NCI-H2171 (cell line): ENCODE measurements at regions not wholly inside any gene's neighbourhood (a gene's known extent, or its start where the extent isn't known, plus 50 kb on each side); places are given as distances from the start of the nearest gene placed in this dataset.
"Not testable (repeated sequence)": the region's sequence is repeated elsewhere in the genome, so short reads cannot be mapped to it uniquely, and the experiment has no call there.

Experiments used
- DNase-seq: peaks from one replicate; lab custom pipeline; 2025; lab: John Stamatoyannopoulos, UW

DNA sequence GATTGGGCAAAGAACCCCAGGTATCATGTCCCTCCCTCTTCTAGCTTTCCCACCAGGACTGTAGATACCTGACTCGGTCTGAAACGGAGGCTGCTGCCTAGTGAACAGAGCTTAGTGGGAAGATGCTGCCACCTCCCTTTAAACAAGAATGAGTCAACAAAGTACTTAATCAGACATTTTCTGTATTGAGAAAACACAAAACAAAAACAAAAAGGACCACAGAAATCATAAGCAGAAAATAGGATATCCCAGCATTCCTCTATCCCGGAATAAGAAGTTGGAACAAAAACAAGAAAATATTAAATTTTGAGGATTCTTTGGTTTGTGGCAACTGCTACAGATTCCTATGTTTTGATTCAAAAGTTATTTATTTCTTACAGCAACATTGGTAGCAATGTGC, 51.7 kb upstream of the COL8A1 start:
- DNase-seq: no peak

DNA sequence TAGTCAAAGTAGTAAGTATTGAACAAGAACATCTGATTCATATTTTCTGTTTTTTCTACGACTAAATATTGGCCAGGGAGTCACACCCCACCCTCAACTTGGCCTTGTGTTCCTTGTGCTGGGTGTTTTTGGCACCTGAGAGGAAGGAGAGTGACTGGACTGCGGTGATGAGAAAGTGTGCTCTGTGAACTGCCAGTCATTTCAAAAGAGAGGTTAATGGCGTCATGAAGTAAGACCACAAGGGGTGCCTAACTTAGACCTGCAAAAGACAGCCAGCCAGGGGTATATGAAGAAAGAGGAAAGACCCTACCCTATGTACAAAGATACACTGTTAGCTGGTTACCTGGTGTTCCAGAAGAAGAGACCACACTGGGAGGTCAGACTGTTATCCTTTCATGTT, 58.4 kb upstream of the COL8A1 start:
- DNase-seq: no peak

DNA sequence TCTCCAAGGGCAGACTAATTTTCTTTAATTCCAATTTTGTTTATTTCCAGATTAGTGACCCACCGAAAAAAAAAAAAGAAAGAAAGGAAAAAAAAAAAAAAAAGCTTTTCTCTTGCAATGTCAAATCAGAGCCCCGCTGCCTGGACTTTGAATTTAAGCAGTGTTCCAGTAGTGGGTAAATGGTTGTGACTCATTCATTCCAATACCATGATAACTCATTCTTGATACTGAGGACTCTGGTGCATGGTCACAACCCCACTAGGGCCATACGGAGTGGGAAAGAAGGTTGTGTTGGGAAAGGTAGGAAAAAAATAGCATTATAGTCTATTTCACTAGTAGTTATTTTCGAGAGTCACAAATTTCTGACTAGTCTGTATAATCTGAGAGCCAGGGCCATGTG, 59.1 kb upstream of the COL8A1 start:
- no peak for DNase-seq

DNA sequence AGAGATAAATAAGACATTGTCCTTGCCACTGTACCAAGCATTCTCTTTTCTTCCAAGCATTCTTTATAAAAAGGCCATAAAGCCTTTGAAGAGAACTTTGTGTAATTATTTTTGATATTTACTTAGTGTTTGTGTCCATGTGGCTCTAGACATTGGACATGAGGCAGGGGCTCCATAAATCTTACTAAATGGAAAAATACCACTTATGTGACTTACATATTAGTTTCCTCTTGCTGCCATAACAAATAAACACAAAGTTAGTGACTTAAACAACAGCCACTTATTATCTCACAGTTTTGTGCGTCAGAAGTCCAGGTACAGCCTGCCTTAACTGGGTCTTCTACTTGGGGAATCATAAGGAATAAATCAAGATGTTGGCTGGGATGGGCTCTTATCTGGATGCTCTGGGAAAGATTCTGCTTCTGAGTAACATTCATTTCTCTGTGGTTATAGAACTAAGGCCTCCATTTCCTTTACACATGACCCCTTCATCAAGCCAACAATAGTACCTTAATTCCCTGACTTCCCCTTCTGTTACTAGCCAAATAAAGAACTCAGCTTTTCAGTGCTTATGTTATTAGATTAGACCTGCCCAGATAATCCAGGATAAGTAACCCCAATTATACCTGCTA, 59.9 kb upstream of the COL8A1 start:
- DNase-seq: no peak

DNA sequence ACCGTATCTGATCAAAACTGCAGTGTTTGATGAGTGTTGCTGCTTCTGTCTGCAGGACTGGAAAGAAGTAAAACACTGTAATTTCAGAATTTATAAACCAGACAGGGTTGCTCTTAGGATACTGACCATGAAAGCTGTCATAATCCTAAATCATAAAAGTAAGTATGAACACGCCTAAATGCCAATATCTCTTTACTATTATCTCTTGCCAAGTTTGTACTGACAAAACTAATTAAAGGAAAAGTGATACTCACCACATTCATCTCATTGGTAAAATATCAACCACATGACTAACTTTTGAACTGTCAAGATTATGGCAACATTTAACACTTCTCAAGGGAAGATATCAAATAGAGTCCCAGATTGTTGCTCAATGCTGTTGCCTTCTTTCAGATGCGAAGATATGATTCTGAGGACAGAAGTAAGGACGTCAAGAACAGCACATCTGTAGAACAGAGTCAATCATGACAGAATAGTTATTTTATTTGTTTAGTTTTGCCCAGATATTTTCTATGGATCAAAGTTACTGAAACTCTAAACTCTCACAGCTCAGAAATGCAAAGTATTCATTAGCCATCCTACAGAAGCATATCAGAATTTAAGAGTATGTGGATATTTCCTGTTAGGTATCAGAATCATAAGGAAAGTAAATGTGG, 61.4 kb upstream of the COL8A1 start:
- no peak for DNase-seq

DNA sequence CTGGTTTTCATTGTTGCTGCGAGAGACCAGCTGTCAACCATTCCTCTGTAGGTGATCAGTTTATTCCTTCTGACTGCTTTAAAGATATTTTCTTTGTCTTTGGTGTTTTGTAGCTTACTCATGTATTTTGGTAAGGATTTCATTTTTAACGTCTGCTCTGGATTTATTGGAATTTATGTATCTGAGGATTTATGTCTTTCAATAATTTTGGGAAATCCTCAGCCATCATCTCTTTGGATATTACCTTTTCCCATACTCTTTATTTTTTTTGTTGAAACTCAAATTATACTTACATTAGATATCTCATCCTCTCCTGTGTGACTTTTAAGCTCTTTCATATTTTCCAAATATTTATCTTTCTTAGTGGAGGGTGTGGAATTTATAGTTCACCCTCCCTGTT, 62.7 kb upstream of the COL8A1 start:
- no peak for DNase-seq

DNA sequence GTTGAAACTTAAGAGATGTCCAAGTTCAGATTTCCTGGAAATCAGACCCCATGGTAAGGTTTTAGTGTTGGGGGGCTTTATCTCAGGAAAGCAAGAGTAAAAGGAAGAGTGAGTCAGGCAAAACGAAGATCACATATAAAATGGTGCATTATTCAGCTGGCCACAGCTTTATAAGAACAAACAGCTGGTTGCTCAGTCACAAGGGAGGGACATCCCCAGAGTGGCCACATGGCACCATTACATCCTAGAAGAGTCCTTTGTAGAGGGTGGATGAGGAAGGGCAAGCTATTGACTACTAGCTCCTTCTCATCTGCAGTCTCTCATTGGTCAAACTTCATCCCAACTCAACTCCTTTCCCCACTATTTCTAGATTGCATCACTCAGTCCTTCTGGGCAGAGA, 68.3 kb upstream of the COL8A1 start:
- DNase-seq: no peak

DNA sequence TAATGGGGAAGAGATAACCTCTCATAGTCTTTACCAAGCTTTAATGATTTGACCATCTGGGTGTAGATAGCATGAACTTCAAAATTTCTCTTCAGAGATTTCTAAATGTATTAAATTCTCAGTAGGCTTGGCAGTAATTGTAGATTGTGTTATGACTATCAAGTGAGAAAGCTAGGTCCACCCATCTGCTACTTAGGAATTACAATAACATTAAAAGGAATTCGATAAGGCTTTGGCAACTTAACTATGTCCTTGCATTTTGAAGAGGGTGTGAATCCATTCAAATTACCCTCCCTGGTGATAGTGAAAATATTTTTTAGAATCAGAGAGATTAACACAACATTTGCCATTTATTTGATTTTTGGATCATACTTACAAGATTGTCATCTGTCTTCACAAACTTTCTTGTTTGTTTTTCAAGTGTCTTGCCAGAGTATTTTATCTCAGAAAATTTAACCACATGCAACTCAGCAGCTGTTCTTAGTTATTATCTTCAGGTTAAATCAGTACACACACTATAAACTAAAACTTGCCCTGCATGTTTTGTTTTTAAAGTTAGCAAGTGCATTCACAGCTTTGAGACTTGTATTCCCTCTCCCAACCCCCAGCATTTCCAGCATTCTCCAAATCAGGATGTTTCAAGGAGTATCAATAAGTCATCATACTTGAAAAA, 69.6 kb upstream of the COL8A1 start:
- no peak for DNase-seq

DNA sequence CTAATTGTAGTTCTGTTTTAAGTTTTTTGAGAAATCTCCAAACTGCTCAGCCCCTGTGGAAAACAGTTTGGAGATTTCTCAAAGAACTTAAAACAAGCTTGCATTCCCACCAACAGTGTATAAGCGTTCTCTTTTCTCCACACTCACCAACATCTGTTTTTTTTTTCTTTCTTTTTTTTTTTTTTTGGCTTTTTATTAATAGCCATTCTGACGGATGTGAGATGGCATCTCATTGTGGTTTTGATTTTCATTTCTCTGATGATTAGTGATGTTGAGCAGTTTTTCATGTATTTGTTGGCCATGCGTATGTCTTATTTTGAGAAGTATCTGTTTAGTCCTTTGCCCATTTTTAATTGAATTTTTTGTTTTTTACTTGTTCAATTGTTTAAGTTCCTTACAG, 73.1 kb upstream of the COL8A1 start:
- no peak for DNase-seq

DNA sequence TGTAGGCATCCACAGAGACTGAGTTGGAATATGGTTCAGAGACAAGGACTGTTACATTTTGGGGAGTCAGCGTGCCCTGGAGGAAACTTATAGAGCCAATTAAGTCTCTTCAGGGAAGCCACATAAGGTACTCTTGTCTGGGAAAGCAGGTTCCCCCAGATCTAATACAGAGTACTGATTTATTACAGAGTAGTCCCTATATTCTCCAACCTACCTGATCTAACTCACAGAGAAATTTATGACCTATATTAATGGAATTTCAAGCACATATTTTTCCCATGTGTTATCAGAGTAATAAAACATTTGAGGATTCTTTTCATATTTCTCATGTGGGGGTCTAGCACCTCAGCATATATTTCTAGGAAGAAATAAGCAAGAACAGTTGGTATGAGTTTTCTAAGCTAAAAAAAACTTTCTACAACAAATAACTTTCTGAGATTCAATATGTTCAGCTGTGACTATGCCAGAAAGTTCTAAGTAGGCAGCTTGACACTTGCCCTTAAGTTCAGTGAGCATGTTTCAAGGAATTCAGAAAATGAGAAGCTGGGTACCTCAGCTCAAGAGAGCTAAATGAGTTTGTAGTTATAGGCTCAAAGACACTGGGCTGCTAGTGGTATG, 75.3 kb upstream of the COL8A1 start:
- DNase-seq: no peak

DNA sequence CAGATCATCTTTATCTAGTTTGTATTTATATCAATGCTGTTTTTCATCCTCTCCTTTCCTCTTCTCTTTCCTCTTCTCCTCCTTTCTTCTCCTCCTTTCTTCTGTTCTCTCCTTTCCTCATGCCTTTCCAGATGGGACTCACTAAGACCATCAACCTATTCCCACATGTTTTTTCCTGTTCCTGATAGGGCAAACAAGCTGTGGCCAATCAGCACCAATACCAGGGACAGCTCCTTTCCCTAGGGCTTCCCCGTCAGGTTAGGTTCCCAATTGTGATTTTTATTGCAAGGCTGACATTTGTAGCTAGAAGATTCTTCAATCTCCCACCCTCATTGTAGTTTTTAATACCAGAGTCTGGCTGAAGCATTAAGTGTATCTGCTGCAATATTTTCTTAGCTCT, 76.3 kb upstream of the COL8A1 start:
- DNase-seq: no peak

DNA sequence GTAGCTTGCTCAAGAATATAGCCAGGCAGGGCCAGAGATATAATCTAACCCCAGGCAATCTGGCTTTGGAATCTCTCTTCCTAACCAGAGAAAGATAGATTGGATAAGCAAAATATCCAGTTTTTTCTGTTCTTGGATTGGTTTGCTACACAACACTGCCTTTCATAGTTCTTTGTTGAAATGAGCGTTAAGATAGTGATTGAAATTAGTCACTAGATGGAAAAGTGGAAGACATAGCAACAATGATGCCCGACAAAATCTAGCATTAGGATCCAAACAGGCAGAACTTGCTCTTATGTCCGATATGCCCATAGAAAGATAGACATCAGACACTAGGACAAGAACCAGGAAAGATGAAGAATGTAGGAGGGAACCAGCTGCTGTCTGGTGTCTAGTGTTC, 77.3 kb upstream of the COL8A1 start:
- DNase-seq: no peak

DNA sequence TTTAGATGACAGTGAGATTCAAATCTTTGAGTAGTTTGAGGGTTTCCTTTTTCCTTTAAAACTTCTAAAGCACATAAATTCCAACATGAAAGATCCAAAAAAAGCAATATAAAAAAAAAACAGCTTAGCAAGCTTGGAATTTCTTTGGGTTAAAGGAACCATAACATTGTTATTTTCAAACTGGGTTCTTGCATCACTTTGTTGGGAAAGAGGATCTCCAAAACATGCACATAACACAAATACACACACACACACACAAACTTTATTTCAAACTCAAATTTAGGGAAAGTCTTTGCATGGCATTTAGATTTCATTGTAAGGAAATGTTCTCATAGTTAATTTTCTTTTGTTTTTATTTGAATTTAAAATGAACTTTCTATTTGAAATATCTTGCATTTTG, 79.2 kb upstream of the COL8A1 start:
- DNase-seq: no peak

DNA sequence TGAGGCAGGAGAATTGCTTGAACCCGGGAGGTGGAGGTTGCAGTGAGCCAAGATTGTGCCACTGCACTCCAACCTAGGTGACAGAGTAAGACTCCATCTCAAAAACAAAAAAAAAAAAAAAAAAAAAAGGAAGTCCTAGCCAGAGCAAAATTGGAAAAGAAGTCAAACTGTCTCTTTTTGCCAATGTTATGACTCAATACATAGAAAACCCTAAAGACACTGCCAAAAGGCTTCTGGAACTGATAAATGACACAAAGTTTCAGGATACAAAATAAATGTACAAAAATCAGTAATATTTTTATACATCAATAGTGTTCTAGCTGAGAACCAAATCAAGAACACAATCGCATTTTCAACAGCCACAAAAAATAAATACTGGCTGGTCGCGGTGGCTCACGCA, 82.5 kb upstream of the COL8A1 start:
- not testable (repeated sequence) for DNase-seq

DNA sequence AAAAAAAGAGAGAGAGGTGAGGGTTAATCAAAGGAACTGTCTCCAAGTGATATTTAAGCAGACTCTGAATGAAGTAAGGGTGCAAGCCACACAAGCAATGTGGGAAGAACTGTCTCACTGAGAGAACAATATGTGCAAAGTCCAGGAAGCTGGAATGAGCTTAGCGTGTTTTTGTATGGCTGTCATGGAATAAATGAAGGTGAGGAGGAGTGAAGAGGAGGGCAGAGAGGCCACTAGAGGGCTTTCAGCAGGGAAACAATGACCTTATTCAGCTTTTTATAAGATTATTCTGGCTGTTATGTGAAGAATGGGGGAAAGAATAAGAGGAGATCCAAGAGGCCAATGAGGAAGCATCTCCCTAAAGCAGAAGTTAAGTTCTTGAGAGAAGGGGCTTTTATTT, 86.9 kb upstream of the COL8A1 start:
- DNase-seq: no peak

DNA sequence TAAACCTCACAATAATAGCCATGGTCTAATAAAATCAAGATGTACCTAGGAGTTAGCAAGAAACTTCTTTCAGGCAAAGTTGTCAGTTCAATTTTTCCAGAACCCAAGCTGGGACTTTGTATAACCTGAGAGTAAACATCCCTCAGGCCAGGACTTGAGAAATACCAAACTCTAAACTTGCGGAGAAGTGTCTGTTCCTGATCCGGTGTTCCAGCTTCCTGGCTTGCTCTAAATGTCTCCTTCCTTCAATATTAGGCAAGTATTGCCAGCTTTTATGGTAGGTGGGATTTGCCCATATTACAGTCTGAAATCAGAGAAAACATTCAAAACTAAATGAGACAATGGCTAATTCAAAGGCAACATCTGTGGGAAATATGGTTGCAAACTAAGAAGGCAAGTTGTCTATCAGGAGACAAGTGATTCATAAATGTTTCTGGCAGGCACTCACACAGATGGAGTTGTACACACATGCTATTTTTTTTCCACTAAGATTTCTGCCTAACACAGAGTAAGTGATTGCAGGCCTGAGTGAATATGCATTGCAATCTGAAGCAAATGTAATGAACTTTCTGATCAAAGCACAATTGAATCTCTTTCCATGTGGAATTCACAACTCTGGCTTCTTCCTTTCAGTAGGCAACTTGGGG, 88.3 kb upstream of the COL8A1 start:
- DNase-seq: no peak

DNA sequence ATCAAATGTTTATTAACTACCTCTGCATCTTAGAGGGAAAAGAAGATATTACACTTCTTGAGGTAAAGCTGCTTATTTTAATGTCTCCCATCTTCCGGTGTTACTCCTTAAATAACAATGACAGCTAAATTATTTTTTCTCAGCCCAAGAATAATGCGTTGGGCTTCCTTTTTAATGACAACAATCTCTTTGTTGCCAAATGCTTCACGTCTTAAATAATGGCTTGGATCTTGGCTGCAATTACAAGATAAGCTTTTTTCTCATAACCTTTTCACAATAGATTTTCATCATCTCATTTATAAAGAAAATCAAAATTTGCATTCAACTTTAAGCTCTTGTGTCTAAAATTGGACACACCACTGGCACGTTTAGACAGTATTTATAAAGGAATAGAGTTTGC, 89.2 kb upstream of the COL8A1 start:
- DNase-seq: no peak

DNA sequence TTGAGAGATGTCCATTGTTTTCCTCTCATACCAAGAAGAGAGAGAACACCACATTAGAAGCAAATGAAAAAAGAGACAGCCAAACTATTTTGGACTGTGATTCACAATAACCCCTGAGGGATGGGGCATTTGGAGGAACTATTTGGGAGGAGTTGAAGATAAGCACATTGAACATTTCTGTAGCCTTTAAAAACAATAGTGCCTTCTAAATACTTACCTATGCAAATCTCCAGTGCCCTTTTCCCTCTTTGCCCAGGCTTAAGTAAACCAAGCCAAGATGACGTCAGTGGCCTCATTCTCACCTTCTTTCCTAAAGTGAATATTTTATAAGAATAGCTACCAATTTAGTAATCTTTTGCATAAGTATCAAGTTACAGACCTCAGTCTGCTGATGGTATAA, 89.7 kb upstream of the COL8A1 start:
- no peak for DNase-seq

DNA sequence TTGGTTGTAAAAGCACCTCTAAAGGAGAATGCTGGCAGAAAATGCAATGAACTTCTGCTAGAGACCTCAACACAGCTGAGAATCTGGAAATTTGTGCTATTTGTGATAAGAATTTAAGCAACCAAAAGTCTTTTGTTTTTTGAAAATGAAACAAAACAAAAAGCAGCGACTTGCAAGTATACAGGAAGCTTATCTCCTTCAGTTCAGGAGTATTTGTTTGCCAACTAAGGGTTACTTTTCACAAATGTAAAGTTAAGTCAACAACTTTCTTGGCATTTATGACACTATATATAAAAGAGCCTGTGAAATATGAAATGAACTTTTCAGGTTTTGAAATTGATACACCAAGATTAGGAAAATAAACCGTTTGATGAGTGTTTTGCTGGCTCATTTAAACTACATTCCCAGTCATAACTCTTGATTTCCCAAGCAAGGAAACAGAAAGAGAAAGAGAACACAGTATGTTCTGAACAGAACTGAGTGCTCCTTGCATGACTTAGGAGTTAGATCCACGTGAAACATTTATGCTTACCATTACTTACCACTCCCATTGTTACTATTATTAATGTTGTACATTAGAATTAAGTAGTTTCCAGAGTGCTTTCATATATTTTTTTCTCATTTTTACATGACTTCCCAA, 92.3 kb upstream of the COL8A1 start:
- no peak for DNase-seq

DNA sequence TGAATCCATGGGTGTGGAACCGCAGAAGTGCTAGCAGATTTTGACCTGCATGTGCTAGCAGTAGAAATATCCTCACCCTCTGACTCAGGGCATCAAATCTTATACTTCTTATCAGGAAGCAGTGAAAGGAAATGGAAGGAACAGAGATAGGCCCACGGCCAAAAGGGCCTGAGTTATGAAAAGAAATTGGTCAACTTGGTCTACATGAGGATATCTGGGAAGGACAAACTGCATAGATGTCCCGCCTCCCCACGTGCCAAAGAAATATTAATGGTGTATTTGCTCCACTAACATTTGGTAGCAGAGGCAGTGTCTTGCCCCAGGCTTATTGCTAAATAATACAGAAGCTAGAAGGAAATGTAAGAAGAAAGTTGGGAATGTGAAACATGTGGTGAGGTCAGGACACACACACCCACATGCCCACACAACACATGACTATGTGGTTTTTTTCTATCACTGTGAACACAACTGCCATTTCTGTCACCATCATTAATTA, 93.6 kb upstream of the COL8A1 start:
- DNase-seq: no peak

DNA sequence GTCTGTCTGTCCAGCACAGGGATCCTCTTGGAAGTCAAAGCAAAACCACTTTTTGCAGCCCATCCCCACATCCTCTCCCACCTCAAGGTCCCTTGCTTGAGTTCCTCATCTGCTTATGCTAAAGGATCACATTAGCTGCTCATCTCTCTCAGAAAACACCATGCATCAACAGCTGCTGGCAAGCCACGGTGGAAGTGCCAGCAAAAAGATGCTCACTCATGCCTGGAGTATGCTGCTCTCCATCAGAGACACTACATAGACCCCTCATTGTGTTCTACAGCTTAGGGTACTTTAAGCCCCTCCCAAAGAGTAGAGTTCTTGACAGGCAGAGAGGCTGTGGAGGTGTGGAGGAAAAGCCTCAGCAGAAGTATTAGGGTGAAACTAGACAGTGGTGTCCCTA, 94.6 kb upstream of the COL8A1 start:
- no peak for DNase-seq
